ENCODE measurements at regions not wholly inside any gene's neighbourhood (a gene's known extent, or its start where the extent isn't known, plus 50 kb on each side); places are given as distances from the start of the nearest gene placed in this dataset.

- Mint-ChIP-seq H3K36me3 (ENCODE audit: low read depth) (no peaks in the 10 kb centered on the region), H3K9me3 (no peaks in the 10 kb centered on the region), H3K4me1 (no peaks in the 10 kb centered on the region), H3K27me3 (ENCODE audit: low read depth) (no peaks in the 10 kb centered on the region), H3K27ac (no peak overlapping the region), H3K4me3 (no peak overlapping the region)
- TF ChIP-seq, protein P1, sequence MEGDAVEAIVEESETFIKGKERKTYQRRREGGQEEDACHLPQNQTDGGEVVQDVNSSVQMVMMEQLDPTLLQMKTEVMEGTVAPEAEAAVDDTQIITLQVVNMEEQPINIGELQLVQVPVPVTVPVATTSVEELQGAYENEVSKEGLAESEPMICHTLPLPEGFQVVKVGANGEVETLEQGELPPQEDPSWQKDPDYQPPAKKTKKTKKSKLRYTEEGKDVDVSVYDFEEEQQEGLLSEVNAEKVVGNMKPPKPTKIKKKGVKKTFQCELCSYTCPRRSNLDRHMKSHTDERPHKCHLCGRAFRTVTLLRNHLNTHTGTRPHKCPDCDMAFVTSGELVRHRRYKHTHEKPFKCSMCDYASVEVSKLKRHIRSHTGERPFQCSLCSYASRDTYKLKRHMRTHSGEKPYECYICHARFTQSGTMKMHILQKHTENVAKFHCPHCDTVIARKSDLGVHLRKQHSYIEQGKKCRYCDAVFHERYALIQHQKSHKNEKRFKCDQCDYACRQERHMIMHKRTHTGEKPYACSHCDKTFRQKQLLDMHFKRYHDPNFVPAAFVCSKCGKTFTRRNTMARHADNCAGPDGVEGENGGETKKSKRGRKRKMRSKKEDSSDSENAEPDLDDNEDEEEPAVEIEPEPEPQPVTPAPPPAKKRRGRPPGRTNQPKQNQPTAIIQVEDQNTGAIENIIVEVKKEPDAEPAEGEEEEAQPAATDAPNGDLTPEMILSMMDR (IDR thresholded peaks at IDR 0.05; ENCODE audit: unreplicated experiment in 3 of 3) = no peak
These were observed 439.0 kb downstream of the LRRIQ3 start for GRCh38 chr1:73759011-73759410.

DNA sequence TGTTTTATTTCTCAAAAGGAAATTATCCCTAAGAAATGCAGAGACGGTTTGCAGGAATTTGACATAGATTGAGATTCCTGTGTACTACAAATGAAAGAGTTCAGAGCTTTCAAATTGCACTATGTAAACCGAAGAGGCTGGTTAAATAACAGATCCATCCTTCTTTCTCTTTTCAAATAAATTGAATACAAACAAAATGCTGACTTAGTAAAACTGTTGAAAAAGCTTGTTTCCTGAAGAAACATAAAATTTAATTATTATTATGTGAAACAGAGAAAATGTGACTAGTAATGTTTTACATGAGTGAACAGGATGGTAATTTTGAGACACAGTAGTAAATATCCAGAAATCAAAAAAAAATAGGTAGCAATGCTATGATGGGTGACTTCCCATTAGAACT is 441.2 kb downstream of the LRRIQ3 start:
- H3K27me3 Mint-ChIP-seq (ENCODE audit: low read depth) = no peaks in the 10 kb centered on the region
- H3K36me3 Mint-ChIP-seq (ENCODE audit: low read depth) = no peaks in the 10 kb centered on the region
- H3K4me3 Mint-ChIP-seq = no peak overlapping the region
- no peaks in the 10 kb centered on the region for H3K9me3 Mint-ChIP-seq
- H3K27ac Mint-ChIP-seq = no peak overlapping the region
- H3K4me1 Mint-ChIP-seq = no peaks in the 10 kb centered on the region
- TF ChIP-seq, protein P1 (IDR thresholded peaks at IDR 0.05; ENCODE audit: unreplicated experiment in 3 of 3) = no peak

- no peak overlapping the region for H3K4me3 Mint-ChIP-seq
- TF ChIP-seq, protein P1 (IDR thresholded peaks at IDR 0.05; ENCODE audit: unreplicated experiment in 3 of 3) = no peak
- no peak overlapping the region for H3K27ac Mint-ChIP-seq
- H3K9me3 Mint-ChIP-seq = no peaks in the 10 kb centered on the region
- no peaks in the 10 kb centered on the region for H3K27me3 Mint-ChIP-seq (ENCODE audit: low read depth)
- H3K36me3 Mint-ChIP-seq (ENCODE audit: low read depth) = no peaks in the 10 kb centered on the region
- H3K4me1 Mint-ChIP-seq = no peaks in the 10 kb centered on the region
These were observed 442.3 kb downstream of the LRRIQ3 start for GRCh38 chr1:73755649-73756048.

GRCh38 chr1:73749996-73750395 is 448.0 kb downstream of the LRRIQ3 start:
- peaks cover 6% of the 10 kb centered on the region for H3K9me3 Mint-ChIP-seq
- H3K4me3 Mint-ChIP-seq = no peak overlapping the region
- H3K4me1 Mint-ChIP-seq = no peaks in the 10 kb centered on the region
- TF ChIP-seq, protein P1 (IDR thresholded peaks at IDR 0.05; ENCODE audit: unreplicated experiment in 3 of 3) = no peak
- no peak overlapping the region for H3K27ac Mint-ChIP-seq
- H3K36me3 Mint-ChIP-seq (ENCODE audit: low read depth) = no peaks in the 10 kb centered on the region
- H3K27me3 Mint-ChIP-seq (ENCODE audit: low read depth) = no peaks in the 10 kb centered on the region

- H3K9me3 Mint-ChIP-seq = peaks cover 27% of the 10 kb centered on the region
- no peaks in the 10 kb centered on the region for H3K4me1 Mint-ChIP-seq
- H3K27me3 Mint-ChIP-seq (ENCODE audit: low read depth) = no peaks in the 10 kb centered on the region
- H3K36me3 Mint-ChIP-seq (ENCODE audit: low read depth) = no peaks in the 10 kb centered on the region
- no peak overlapping the region for H3K4me3 Mint-ChIP-seq
- TF ChIP-seq, protein P1 (IDR thresholded peaks at IDR 0.05; ENCODE audit: unreplicated experiment in 3 of 3) = no peak
- no peak overlapping the region for H3K27ac Mint-ChIP-seq
These were observed 453.0 kb downstream of the LRRIQ3 start for GRCh38 chr1:73744985-73745384.

- TF ChIP-seq, protein P1 (IDR thresholded peaks at IDR 0.05; ENCODE audit: unreplicated experiment in 3 of 3) = no peak
- Mint-ChIP-seq H3K27me3 (ENCODE audit: low read depth) (no peaks in the 10 kb centered on the region), H3K9me3 (no peaks in the 10 kb centered on the region), H3K4me1 (no peaks in the 10 kb centered on the region), H3K27ac (no peak overlapping the region), H3K4me3 (no peak overlapping the region), H3K36me3 (ENCODE audit: low read depth) (no peaks in the 10 kb centered on the region)
These were observed 461.9 kb downstream of the LRRIQ3 start for GRCh38 chr1:73736125-73736524.

Data from nephron (organoid).